Astrocyte of the hippocampus (primary cell): ENCODE measurements at regions not wholly inside any gene's neighbourhood (a gene's known extent, or its start where the extent isn't known, plus 50 kb on each side); places are given as distances from the start of the nearest gene placed in this dataset.

Source experiments
- DNase-seq: peaks from one replicate; pipeline ENCODE4 v3.0.0; 2011; ENCODE audit warnings: low read depth, low spot score

DNA sequence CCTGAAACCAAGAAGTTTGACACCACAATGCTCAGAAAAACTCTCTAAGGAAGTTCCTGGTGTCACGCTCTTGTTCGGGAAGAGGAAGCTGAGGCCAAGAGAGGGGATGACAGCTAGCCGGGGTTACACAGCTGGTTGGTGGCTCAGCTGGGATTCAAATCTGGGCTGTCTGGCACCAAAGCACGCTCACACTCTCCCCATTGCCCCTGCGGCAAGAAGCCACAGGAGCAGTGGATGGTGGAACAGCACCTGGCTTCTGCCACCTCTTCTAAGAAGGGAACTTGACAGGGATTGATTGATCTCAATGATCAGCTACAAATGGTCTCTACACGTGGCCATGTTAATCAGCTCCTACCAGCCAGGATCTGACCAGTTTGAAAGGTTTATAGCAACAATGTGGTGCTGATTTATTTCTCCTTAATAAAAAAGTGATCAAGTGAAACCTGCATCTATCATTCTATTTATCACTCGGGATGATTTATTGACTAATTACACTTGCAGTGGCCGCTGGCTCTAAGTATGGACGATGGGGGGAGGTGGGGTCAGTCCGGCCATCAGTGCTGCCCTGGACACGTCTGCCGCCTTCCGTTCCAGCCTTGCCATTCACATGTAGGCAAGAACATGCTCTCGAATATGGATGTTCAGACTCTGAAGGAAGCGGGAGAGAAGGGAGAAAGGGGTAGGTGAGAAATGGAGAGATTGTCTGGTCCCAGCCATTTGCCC, 71.9 kb upstream of the TOP1 start:
- no peak for DNase-seq

DNA sequence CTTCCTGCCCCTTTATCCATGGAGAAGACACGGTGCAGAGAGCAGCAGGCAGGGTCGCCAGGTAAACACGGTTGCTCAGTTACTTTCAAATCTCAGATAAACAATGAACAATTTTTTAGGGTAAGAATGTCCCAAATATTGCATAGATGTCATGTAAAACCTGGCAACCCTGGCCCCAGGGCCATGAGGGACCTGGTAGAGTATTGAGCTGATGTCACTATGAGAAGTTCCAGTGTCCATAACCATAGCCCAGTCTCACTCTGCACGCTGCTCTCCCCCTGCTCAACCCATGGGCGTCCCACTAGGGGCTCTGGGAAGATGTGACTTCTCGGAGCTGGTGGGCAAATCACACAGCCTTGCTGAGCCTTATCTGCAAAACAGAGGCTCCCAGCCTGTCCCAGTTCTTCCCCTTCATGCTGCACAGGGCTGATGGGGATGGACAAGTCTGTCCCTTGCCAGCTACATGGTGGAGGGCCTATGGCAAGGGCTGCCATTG, 71.3 kb upstream of the TOP1 start:
- DNase-seq, result no peak

DNA sequence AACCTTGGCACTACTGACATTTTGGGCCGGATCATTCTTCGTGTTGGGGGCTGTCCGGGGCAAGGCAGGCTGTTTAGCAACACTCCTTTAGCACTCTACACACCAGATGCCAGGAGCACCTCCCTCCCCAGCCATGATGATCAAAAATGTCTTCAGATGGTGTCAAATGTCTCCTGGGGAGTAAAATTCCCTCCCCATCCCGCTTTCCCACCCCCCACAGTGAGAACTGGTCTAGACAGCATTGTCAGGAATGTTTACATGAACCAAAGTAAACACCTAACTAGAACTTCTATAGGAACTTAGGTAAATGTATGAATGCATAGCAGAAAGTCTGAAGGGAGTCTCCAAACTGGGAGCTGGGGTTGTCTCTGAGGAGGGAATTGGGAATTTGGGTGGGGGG, 70.0 kb upstream of the TOP1 start:
- no peak for DNase-seq

DNA sequence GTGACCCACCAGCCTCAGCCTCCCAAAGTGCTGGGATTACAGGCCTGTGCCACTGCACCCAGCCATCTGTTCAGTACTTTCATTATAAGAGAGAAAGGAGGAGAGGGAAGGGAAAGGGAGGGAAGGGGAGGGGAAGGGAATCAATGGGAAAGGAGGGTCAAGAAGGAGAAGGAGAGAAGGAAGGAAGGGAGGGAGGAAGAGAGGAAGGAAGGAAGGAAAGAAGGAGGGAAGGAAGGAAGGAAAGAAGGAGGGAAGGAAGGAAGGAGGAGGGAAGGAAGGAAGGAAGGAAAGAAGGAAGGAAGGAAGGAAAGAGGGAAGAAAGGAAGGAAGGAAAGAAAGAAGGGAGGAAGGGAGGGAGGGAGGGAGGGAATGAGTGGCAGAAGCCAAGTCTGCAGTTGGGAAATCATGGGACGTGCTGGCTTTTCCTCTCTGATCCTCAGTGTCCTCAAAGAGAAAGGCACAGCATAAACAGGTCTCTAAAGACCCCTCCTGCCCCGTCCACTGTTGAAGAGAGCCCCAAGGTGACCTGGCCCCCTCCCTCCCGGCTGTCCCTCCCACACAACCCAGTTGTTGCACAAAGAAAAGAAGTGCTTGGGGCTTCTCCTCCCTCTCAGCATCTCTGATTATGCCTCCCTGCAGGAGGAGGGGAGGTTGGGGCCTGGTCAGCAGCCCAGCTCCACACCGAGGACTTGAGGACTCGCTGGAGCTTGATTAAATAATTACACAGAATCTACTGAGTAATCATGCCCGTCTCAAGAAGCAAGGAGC, 69.1 kb upstream of the TOP1 start:
- no peak for DNase-seq

DNA sequence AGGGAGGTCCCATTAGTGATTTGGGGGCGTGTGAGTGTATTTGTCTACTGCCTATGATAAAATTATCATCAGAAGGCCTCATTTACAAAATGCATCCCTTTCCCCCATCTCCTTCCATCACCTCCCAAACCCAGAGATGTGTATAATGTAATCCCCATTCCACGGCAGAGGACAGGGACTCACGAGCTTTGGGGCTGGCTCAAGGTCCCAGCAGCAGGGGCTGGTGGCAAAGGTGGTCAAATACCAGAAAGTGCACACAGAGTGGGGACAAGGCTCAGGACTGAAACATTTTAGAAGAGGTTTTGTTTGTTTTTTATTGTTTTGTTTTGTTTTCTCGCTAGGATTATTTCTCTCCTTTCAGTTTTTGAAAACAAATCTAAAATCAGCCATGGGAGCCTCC, 68.5 kb upstream of the TOP1 start:
- DNase-seq, result no peak

DNA sequence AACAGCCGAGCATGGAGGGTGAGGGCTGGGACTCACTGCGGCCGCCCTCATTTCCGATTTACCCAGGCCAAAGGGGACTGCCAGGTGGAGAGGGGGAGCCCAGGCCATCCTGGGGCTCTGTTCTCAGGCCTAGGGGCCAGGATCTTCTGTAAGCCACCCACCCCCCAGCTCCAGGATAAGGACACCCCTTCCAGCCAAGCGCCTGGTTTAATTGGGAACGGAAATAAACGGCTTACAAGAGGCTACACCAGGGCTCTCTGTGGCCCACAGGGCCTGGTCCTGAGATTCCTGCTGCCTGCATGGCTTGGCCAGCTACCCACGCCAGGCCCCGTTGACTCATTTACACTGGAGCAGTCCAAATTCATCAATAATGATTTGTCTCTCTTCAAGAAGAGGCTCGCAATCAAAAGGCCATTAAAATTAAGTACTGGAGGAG, 68.1 kb upstream of the TOP1 start:
- no peak for DNase-seq

DNA sequence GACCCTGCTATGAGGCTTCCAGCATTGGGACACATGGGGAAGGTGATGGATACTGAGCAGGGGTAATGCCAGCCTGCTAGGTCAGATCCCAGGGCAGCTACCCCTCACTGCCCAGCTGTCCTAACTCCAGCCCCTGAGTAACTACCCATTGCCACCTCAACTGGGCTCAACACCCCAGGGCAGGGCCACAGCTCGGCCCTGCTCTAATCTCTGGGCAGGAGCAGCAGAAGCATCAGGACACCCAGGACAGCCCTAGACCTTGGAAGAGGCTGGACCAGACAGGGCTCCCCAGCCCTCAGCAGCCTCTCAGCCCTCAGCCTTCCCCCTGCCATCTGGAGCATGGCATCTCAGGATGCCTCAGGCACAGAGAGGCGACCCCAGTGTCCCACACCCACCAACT, 67.4 kb upstream of the TOP1 start:
- DNase-seq, result no peak

DNA sequence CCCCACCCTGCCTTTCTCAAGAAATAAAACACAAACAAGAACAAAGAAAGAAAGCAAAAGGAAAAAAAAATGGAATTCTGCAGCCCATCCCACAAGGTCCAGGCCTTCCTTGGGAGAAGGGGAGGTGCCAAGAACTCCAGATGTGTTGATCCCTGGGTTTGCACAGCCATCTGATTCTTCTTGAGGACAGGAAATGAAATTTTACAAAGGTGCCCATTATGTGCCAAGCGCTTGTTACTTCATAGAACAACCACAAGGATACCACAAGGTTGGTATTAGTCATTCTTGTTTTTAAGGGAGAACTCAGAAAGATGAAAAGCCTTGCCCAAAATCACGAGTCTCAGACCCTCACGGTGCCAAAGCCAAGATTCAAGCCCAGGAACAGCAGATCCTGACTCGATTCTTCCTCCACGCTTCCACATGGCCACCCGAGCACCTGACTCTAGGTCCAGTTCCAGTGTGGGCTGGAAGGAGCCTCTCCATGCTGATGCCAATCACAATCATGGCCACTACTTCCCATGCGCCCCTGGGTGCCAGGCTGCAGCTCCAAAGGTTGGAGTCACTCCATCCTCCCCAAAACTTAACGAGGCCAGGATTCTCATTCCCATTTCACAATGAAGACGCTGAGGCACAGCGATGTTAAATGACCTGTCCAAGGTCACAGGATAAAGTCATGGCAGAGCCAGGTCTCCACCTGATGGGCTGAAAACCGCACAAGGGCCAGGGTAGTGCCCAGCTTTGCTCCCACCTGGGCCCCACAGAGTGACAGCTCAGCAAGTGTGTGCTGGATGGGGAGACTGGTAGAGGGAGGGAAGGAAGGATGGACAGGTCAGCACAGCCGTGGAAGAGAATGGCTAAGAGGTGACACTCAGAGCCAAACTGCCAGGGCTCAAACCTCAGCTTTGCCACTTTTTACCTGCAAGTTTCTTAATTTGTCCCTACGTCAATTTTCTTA, 66.7 kb upstream of the TOP1 start:
- DNase-seq, result peak; percentile 50

DNA sequence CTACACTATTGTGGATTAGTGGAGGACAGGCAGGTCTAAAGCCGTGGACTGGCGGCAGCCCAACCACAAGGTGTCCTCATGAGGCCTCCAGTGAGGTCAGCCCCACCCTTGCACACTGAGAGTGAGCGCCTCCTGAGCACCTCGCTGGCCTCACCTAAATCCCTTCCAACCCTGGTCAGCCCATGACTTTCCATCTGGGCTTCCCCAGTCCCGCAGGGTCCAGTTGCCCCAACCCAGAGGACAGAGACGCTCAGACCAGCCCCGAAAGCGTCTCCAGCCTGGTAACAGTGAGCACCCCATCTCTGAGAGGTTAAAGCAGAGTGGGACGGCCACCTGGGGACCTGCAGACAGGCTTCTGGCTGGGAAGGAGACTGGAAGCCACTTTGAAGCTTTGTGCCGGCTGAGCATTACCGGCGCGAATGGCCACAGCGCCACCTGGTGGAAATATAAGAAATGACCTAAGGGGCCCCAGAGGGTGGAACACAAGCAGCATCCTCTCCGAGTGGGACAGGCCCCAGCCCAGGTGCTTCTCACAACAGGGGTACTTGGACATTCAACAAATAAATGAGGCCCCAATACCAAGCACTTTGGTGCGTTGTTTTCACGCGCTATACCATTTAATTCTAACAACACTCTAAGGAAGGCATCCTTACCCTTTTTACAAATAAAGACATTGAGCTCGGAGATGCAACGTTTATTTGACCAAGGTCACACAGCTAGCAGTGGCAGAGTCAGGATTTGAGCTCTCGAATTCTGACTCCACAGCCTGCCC, 65.7 kb upstream of the TOP1 start:
- DNase-seq, result peak; percentile 84

DNA sequence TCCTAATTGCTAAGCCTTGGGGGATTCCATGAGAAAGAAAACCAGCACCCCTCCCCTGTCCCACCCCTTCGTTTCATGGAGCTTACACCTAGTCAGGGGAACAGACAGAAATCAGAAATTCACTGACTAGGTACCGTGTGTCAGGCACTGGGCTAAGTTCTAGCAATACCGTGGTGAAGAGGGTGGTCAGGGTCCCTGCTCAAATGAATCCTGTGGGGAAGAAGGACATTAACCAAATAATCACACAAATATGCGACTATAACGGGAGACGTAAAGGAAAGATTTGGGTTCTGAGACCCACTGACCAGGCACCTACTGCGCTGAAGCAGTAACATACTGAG, 65.1 kb upstream of the TOP1 start:
- no peak for DNase-seq

DNA sequence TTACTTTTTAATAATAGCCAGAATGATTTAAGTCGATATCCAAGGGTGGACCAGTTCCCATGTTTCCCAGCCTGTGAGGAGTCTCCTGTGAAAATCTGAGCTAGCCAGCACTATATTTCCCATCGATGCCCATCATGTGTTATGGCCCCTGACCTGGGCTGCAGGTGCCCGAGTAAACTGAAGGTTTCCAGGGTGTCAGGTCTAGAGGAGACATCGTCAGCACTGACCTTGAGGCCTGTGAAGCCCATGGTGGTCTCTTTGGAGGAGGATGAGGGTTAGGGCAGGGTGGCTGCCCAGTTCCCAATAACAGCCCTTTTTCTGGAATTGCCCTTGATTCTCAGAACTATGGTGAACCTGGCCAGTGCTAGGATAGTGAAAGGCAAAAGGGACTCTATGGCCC, 63.0 kb upstream of the TOP1 start:
- no peak for DNase-seq

DNA sequence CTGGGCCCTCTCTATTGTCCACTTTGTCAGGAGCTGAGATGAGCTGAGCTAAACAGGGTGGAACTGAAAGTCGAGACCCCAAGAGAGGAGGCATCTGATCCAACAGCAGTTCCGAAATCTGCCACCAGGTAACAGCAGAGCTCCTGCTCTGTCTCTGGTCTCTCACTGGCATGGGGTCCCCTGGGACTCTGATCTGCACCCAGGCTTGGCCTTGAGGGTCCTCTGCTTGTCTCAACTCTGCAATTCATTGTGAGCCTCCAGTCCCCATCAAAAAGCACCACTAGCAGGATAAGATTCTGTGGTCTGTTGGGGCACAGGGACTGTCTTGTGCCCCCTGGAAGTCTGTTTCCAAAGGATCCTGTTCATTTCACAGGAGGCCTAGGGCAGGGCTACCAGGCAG, 62.5 kb upstream of the TOP1 start:
- no peak for DNase-seq

DNA sequence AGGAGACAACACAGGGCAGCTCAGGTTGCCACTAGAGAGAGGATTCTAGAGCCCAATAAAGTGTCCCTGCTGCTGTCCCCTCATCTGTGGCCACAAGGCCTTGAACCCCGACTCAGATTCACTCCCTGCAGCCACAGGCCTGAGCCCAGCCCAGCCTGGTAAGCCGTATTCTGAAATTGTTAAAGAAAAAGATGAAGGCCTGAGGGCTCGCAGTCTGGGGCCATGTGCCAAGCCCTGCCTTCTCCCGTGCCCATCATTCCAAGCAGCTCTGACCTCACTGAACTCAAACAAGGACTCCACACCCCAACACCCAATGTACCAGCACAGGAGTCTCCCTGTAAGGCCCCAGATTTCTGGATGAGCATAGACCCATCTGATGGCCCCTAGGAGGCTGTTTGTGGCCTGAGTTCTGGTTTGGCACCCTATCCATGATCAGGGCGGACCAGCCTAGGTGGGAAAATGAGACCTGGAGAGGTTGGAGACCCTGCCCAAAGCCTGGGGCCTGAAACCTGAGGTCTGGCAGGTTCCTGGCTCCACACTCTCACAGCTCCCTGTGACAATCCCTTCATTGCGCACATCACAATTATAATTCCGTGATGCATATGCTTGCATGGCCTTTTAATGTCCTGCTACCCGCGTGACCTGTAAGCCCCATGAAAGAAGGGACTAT, 62.0 kb upstream of the TOP1 start:
- no peak for DNase-seq

DNA sequence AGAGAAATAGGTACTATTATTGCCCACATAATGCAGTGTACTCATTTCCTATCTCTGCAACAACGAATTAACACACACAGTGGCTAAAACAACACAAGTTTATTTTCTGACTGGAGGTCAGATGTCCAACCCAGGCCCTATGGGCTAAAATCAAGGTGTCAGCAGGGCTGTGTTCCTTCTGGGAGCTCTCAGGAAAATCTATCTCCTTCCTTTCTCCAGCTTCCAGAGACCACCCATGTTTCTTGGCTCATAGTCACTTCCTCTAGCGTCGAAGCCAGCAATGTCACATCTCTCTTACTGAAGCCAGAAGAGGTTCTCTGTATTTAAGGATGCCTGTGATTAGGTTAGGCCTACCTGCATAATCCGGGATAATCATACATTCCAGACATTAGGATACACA, 60.9 kb upstream of the TOP1 start:
- DNase-seq, result no peak

DNA sequence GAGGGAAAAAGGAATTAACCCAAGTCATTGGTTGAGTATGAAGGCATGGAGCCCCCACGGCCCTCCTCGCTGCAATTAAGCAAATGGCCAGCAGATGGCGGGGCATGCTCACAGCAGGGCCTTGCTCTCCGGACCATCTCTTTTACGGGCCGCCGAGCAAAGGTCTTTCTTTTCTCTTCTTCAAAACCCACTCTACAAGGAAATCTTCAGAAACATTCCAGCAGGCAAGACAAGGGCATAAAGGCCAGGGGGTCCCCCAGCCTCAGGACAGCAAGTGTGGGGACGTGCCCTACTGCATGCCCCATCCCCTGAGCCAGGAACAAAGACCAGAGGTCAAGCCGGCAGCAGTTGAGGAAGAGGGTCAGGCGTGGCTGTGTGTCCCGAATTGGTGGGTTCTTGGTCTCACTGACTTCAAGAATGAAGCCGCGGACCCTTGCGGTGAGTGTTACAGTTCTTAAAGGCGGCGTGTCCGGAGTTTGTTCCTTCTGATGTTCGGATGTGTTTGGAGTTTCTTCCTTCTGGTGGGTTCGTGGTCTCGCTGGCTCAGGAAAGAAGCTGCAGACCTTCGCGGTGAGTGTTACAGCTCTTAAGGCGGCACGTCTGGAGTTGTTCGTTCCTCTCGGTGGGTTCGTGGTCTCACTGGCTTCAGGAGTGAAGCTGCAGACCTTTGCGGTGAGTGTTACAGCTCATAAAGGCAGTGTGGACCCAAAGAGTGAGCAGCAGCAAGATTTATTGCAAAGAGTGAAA, 59.6 kb upstream of the TOP1 start:
- DNase-seq, result peak; percentile 91

DNA sequence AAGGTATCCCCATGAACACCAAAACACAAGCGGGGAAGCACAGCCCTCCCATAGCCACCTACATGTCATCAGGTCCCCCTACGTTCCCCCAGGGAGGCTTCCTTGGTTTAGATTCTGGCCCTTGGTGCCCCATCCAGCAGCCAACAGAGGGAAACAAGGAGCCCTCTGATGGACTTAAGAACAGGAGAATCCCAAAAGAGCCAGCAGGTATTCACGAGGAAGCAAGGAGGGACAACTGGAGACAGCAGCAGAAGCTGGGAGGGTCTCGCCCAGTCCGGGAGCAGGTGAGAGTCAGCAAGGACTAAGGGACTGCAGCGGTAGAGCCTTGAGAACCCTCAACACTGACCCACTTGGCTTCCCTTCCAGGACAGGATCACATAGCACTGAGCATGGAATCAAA, 58.4 kb upstream of the TOP1 start:
- DNase-seq, result no peak

DNA sequence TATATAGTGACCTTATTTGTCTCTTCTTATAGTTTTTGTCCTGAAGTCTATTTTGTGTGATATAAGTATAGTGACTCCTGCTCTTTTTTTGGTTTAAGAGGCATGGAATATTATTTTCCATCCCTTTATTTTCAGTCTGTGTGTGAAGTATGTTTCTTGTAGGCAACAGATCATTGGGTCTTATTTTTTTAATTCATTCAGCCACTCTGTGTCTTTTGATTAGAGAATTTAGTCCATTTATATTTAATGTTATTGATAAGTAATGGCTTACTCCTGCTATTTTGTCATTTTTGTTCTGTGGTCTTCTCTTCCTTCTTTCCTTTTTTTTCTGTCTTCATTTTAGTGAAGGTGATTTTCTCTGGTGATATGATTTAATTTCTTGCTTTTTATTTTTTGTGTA, 51.4 kb upstream of the TOP1 start:
- DNase-seq, result no peak

DNA sequence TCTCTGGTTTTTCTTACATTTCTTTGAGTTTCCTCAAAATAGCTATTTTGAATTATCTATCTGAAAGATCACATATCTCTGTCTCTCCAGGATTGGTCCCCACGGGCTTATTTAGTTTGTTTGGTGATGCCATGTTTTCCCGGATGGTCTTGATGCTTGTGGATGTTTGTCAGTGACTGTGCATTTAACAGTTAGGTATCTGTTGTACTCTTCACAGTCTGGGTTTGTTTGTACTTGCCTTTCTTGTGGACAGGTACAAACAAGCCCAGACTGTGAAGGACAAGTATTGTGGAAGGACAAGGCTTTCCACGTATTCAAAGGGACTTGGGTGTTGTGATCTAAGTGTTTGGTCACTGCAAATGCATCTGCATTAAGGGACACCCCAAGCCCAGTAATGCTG, 49.9 kb upstream of the TOP1 start:
- DNase-seq, result no peak
